ENCODE measurements at regions not wholly inside any gene's neighbourhood (a gene's known extent, or its start where the extent isn't known, plus 50 kb on each side); places are given as distances from the start of the nearest gene placed in this dataset.

DNA sequence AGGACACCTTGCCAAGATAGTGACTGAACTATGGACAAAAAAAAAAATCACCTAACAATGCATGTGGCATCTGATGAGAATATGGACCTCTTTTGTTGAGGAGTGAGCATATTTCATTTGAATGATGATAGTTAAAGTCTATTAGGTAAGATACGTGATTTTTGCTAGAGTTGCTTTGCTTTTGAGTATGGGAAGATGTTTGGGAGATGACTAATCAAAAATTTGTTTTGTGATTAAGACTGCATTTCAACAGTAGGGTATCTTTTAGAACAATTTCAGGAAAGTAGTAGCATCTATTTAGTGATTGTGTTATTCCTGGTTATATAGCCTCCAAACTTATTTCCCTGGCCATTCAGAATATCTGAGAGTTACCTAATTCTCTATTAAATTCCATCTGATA lies 878.6 kb upstream of the CITED2 start:
- no peak for DNase-seq
- in situ Hi-C loops (cut with HindIII; ENCODE audit: low pct_ligation_motif_present, low pct_unique_long_range_greater_than_20kb, low sequenced_read_pairs): no loop called here

DNA sequence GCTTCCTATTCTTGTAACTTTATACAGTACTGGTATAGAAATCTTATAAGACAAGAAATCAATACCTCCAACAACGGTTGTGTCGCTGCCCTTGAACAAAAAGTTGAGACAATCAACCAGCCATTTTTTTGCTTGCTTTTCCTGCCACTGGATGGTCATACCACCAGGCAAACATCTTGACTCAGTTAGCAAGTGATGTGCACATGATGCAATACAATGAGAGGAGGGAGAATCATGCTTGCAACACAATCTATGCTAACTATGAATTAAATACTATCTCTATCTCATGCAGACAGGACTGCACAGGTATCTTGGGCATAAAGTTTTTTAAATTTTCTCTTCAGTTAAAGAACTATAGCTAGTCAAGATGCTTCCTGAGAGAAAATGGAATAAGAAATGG lies 877.7 kb upstream of the CITED2 start:
- DNase-seq: no peak
- in situ Hi-C loops (cut with HindIII; ENCODE audit: low pct_ligation_motif_present, low pct_unique_long_range_greater_than_20kb, low sequenced_read_pairs): no loop called here

- in situ Hi-C loops (cut with HindIII; ENCODE audit: low pct_ligation_motif_present, low pct_unique_long_range_greater_than_20kb, low sequenced_read_pairs): no loop called here
- DNase-seq: no peak
Measured at GRCh38 chr6:140245296-140246040, 871.0 kb upstream of the CITED2 start.

DNA sequence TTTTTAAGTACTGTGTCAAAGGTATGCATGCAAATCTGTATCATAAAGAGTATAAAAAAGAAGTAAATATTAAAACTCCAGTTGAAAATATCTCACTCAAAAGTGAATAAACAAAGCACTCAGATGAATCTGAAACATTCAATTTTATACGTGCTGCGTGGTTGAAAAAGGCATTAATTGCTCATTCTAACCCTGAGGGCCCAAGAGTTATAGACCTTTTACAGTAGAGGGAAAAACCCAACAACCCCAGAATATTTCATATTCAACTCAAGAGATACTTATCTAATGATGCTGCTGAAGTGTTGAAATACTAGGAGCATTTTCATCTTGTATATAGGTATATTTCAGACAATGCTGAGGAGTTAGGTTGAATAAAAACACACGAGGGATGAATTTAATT lies 862.8 kb upstream of the CITED2 start:
- in situ Hi-C loops (cut with HindIII; ENCODE audit: low pct_ligation_motif_present, low pct_unique_long_range_greater_than_20kb, low sequenced_read_pairs): no loop called here
- no peak for DNase-seq

GRCh38 chr6:140236732-140237131 lies 862.3 kb upstream of the CITED2 start:
- in situ Hi-C loops (cut with HindIII; ENCODE audit: low pct_ligation_motif_present, low pct_unique_long_range_greater_than_20kb, low sequenced_read_pairs): no loop called here
- no peak for DNase-seq

- no peak for DNase-seq
Measured at GRCh38 chr6:140230282-140230681, 855.8 kb upstream of the CITED2 start.

DNA sequence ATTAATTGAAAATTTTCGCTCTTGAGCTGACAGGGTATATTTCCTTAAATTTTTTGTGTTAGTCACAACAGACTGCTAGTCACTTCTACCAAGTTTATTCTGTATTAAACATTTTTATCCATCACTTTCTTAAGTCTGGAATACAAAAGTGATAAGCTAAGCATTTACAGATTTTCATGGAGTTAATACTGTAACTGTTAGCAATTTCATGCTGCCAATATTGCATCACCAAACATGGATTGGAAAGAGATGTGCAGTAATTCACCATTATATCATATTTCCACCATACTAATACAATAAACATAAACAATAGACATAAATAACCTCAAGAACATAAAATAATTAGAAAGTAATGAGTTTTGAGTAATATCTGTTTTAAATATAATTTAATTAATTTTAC lies 854.0 kb upstream of the CITED2 start:
- DNase-seq: no peak
- in situ Hi-C loops (cut with HindIII; ENCODE audit: low pct_ligation_motif_present, low pct_unique_long_range_greater_than_20kb, low sequenced_read_pairs): no loop called here

More at GRCh38 chr6:140230282-140230681, 855.8 kb upstream of the CITED2 start:
- in situ Hi-C loops (cut with HindIII; ENCODE audit: low pct_ligation_motif_present, low pct_unique_long_range_greater_than_20kb, low sequenced_read_pairs): no loop called here

GRCh38 chr6:140226637-140227036 lies 852.2 kb upstream of the CITED2 start:
- in situ Hi-C loops (cut with HindIII; ENCODE audit: low pct_ligation_motif_present, low pct_unique_long_range_greater_than_20kb, low sequenced_read_pairs): no loop called here
- DNase-seq: no peak

- DNase-seq: no peak
- in situ Hi-C loops (cut with HindIII; ENCODE audit: low pct_ligation_motif_present, low pct_unique_long_range_greater_than_20kb, low sequenced_read_pairs): no loop called here
Measured at GRCh38 chr6:140225701-140226436, 851.4 kb upstream of the CITED2 start.

DNA sequence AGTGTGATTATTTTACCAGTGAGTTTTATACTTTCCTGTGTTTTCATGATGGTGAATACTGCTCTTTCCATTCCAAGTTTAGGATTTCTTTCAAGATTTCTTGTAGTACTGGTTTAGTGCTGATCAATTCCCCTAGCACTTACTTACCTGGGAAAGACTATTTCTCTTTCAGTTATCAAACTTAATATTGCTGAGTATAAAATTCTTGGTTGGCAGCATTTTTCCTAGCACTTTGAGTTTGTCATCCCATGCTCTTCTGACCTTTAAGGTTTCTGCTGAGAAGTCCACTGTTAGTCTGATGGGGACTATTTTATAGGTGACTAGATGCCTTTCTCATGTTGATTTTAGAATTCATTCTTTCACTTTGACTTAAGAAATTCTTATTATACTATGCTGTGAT lies 842.8 kb upstream of the CITED2 start:
- in situ Hi-C loops (cut with HindIII; ENCODE audit: low pct_ligation_motif_present, low pct_unique_long_range_greater_than_20kb, low sequenced_read_pairs): no loop called here
- no peak for DNase-seq

GRCh38 chr6:140209775-140210174 lies 835.3 kb upstream of the CITED2 start:
- no peak for DNase-seq
- in situ Hi-C loops (cut with HindIII; ENCODE audit: low pct_ligation_motif_present, low pct_unique_long_range_greater_than_20kb, low sequenced_read_pairs): no loop called here

GRCh38 chr6:140208286-140208685 lies 833.8 kb upstream of the CITED2 start:
- in situ Hi-C loops (cut with HindIII; ENCODE audit: low pct_ligation_motif_present, low pct_unique_long_range_greater_than_20kb, low sequenced_read_pairs): no loop called here
- no peak for DNase-seq

- DNase-seq: no peak
Measured at GRCh38 chr6:140205795-140206593, 831.5 kb upstream of the CITED2 start.

GRCh38 chr6:140204154-140204553 lies 829.7 kb upstream of the CITED2 start:
- in situ Hi-C loops (cut with HindIII; ENCODE audit: low pct_ligation_motif_present, low pct_unique_long_range_greater_than_20kb, low sequenced_read_pairs): no loop called here
- no peak for DNase-seq

More at GRCh38 chr6:140205795-140206593, 831.5 kb upstream of the CITED2 start:
- in situ Hi-C loops (cut with HindIII; ENCODE audit: low pct_ligation_motif_present, low pct_unique_long_range_greater_than_20kb, low sequenced_read_pairs): no loop called here

DNA sequence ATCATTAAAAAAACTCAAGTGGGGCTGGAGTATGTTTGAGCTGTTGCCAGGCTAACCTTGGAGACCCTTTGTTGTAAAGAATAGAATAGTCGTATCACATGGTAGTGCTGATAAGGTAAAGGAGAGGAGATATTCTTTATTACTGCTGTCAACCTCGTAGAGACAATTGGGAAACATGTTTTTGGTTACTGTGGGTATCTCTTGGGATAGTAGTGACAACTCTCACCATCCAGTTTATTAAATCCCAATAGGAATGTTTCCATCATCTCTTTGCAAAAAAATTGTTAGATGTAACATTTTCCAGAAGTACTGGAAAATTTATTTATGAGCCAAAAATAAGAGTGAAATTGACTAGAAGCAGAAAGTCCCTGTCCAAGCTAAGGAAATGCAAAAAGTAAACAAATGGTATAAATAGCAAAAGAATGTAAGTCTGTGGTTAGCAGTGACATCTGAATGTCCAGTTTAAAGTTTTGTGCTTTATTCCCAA lies 829.3 kb upstream of the CITED2 start:
- in situ Hi-C loops (cut with HindIII; ENCODE audit: low pct_ligation_motif_present, low pct_unique_long_range_greater_than_20kb, low sequenced_read_pairs): no loop called here
- no peak for DNase-seq

DNA sequence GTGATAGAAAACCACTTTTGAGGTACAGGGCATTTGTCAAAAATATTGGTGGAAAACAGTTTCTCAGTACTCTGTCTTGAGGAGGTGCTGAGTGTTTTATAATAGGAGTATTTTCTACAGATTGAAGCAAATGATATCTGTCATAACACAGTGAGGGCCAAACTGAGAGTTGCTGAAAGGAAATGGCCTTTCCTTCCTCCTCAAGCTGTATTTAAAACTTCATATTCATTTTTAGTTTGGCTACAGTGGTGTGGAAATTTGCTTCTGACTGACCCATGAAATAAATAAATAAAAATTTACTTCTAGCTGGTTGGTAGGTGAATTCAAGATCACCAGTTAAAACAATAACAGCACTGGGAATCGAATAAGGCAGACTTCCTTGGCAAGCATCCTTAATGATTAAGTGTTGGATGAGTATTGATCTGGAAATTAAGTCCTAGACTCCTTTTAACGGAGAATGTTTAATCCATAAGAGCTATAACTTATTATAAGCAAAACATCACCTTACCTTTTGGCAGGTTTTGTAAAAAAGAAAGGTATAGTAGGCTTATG lies 828.6 kb upstream of the CITED2 start:
- in situ Hi-C loops (cut with HindIII; ENCODE audit: low pct_ligation_motif_present, low pct_unique_long_range_greater_than_20kb, low sequenced_read_pairs): no loop called here
- DNase-seq: no peak

GRCh38 chr6:140201787-140202458 lies 827.5 kb upstream of the CITED2 start:
- no peak for DNase-seq
- in situ Hi-C loops (cut with HindIII; ENCODE audit: low pct_ligation_motif_present, low pct_unique_long_range_greater_than_20kb, low sequenced_read_pairs): no loop called here

DNA sequence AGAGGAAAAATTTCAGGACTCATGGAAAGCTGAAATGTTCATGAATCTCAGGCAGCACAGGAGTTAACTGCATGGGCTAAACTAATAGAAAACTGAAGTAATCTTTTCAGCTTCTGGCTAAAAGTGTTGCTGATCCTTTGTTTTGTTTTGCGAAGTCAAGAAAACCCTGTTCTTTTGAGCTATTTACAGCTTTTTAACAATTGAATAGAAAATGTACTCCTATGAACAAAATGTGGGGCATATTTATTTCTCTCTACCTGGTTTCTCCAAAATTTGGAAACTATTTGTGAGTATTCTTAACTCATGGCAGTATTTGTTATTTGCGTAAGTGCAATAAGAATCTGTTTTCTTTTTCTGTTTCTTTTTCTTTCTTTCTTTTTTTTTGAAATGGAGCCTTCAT lies 818.8 kb upstream of the CITED2 start:
- in situ Hi-C loops (cut with HindIII; ENCODE audit: low pct_ligation_motif_present, low pct_unique_long_range_greater_than_20kb, low sequenced_read_pairs): no loop called here

More for the DNA sequence above, 818.8 kb upstream of the CITED2 start:
- no peak for DNase-seq

All from ACHN (cell line).